Spleen (tissue), 7 donors: ENCODE measurements at regions not wholly inside any gene's neighbourhood (a gene's known extent, or its start where the extent isn't known, plus 50 kb on each side); places are given as distances from the start of the nearest gene placed in this dataset.

Source experiments
- CTCF ChIP-seq, 11 experiments: fragments of 200-600 bp in 7 of 11; fragments of 450-650 bp in 4 of 11; sonication (generic) in 4 of 11; IDR thresholded peaks in 8 of 11; conservative IDR thresholded peaks in 3 of 11; 1 replicate in 7 of 11; 2 replicates in 4 of 11; pipeline versions ENCODE4 v1.4.0 to v1.8.0; 2016 to 2021; ENCODE audit warnings: antibody characterized with exemption in 11 of 11, inconsistent platforms in 4 of 11, mild to moderate bottlenecking in 1 of 11
- POLR2A ChIP-seq, 3 donors: fragments of 450-650 bp; IDR thresholded peaks; one replicate each; pipeline ENCODE4 v1.5.1; 2017; ENCODE audit warnings: antibody characterized with exemption in 3 of 3, mild to moderate bottlenecking in 1 of 3
- POLR2AphosphoS5 ChIP-seq, 3 donors: sonication (generic); formaldehyde crosslinking; IDR thresholded peaks; one replicate each; pipeline ENCODE4 v1.5.1; 2017; ENCODE audit warnings: antibody characterized with exemption in 3 of 3
- donor health status: DM: no; HTN: no; CAD: no; lungs with moderate emphysema.
- donor health status: DM: no; HTN: no; CAD: no.
- donor health status: DM: no; HTN: no; CAD: no.

- no peak for TF ChIP-seq CTCF (IDR thresholded peaks at IDR 0.05 in 8 of 11, conservative IDR thresholded peaks at IDR 0.05 in 3 of 11)
- no peak for TF ChIP-seq POLR2AphosphoS5 (IDR thresholded peaks at IDR 0.05)
- TF ChIP-seq POLR2A (IDR thresholded peaks at IDR 0.05): no peak
Observed at GRCh38 chr12:111284709-111285108, 84.2 kb downstream of the PHETA1 start.
